Esophagus squamous epithelium (tissue), 5 donors: ENCODE measurements at regions not wholly inside any gene's neighbourhood (a gene's known extent, or its start where the extent isn't known, plus 50 kb on each side); places are given as distances from the start of the nearest gene placed in this dataset.

Experiments
- DNase-seq: peaks from one replicate; lab custom pipeline; 2025; lab: John Stamatoyannopoulos, UW
- H3K27ac ChIP-seq, 4 donors: fragments of 200-600 bp; sonication (generic); one replicate each; pipeline ENCODE4 v1.5.1; 2016 to 2019; ENCODE audit warnings: mild to moderate bottlenecking in 1 of 4
- H3K27me3 ChIP-seq, 4 donors: fragments of 200-600 bp; sonication (generic); 1 replicate in 3 of 4; 2 replicates in 1 of 4; pipeline versions ENCODE4 v1.5.1 to v1.6.0; 2017 to 2021; ENCODE audit warnings: antibody characterized with exemption in 1 of 4
- H3K36me3 ChIP-seq, 3 donors: fragments of 200-600 bp; sonication (generic); one replicate each; pipeline ENCODE4 v1.5.1; 2016 to 2019
- H3K4me1 ChIP-seq, 3 donors: fragments of 200-600 bp; sonication (generic); one replicate each; pipeline ENCODE4 v1.5.1; 2017 to 2019
- H3K4me3 ChIP-seq, 4 donors: fragments of 200-600 bp; sonication (generic); 1 replicate in 3 of 4; 2 replicates in 1 of 4; pipeline ENCODE4 v1.5.1; 2016 to 2019; ENCODE audit warnings: mild to moderate bottlenecking in 2 of 4, moderate library complexity in 1 of 4
- H3K9me3 ChIP-seq, 3 donors: fragments of 200-600 bp; sonication (generic); one replicate each; pipeline ENCODE4 v1.5.1; 2016 to 2019
- POLR2A ChIP-seq, 4 donors: fragments of 450-650 bp; IDR thresholded peaks; one replicate each; pipeline ENCODE4 v1.6.1; 2017; ENCODE audit warnings: antibody characterized with exemption in 4 of 4, mild to moderate bottlenecking in 4 of 4, moderate library complexity in 3 of 4
- WGBS, 2 donors: methylation state at CpG; one replicate each; pipeline ENCODE4 v1.1.5; 2018; 5-methylcytosine and 5-hydroxymethylcytosine counted together
- intact Hi-C: fragments of 100-400 bp; cut with DNase I; formaldehyde crosslinking; loops from one replicate; pipeline ENCODE4 v1.15.0; 2022
- TF ChIP-seq, protein P1 (sequence below), 6 experiments: fragments of 450-650 bp in 4 of 6; fragments of 200-600 bp in 2 of 6; sonication (generic) in 2 of 6; IDR thresholded peaks; one replicate each; pipeline ENCODE4 v1.5.1; 2016 to 2019; ENCODE audit warnings: antibody characterized with exemption in 6 of 6, mild to moderate bottlenecking in 4 of 6, moderate library complexity in 4 of 6
- donor health status: DM: yes; HTN: yes; CAD: no.

GRCh38 chr5:68428231-68428811 lies 212.8 kb downstream of the PIK3R1 start:
- H3K4me3 ChIP-seq = no peak overlapping the region
- H3K27me3 ChIP-seq = no peaks in the 10 kb centered on the region
- TF ChIP-seq, protein P1, sequence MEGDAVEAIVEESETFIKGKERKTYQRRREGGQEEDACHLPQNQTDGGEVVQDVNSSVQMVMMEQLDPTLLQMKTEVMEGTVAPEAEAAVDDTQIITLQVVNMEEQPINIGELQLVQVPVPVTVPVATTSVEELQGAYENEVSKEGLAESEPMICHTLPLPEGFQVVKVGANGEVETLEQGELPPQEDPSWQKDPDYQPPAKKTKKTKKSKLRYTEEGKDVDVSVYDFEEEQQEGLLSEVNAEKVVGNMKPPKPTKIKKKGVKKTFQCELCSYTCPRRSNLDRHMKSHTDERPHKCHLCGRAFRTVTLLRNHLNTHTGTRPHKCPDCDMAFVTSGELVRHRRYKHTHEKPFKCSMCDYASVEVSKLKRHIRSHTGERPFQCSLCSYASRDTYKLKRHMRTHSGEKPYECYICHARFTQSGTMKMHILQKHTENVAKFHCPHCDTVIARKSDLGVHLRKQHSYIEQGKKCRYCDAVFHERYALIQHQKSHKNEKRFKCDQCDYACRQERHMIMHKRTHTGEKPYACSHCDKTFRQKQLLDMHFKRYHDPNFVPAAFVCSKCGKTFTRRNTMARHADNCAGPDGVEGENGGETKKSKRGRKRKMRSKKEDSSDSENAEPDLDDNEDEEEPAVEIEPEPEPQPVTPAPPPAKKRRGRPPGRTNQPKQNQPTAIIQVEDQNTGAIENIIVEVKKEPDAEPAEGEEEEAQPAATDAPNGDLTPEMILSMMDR (IDR thresholded peaks at IDR 0.05) = no peak
- TF ChIP-seq POLR2A (IDR thresholded peaks at IDR 0.05) = no peak
- H3K9me3 ChIP-seq = no peaks in the 10 kb centered on the region
- DNase-seq = no peak
- no peak overlapping the region for H3K27ac ChIP-seq
- no peaks in the 10 kb centered on the region for H3K36me3 ChIP-seq
- WGBS, 2 donors = 56 to 66% methylated on average over 7 to 9 of the region's 9 CpGs
- intact Hi-C loops = no loop called here
- H3K4me1 ChIP-seq = peaks cover 5 to 38% (median 14%) of the 10 kb centered on the region in 3 donors

DNA sequence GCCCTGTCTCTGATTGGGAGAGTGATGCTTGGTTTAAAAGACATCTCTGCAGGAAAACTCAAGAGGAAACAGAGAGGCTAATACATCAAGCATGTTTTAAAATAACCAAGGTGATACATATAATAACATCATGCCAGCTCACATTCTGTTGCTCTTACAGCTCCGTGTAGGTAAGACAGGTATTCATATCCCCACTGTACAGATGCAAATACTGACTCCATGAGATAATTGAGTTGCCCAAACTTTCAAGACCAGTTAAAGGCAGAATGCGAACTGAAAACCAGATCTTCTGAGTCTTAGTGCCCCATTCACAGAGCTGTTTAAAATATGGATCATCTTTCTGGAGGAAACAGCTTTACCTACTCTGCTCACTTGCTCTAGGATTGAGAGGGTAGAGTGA lies 214.0 kb downstream of the PIK3R1 start:
- DNase-seq = no peak
- TF ChIP-seq, protein P1 (IDR thresholded peaks at IDR 0.05) = no peak
- TF ChIP-seq POLR2A (IDR thresholded peaks at IDR 0.05) = no peak
- 80 to 90% methylated on average over 2 of the region's 2 CpGs for WGBS, 2 donors
- no peaks in the 10 kb centered on the region for H3K27me3 ChIP-seq
- peaks cover 7 to 46% (median 18%) of the 10 kb centered on the region in 3 donors for H3K4me1 ChIP-seq
- no peak overlapping the region for H3K4me3 ChIP-seq
- intact Hi-C loops = no loop called here
- H3K9me3 ChIP-seq = no peaks in the 10 kb centered on the region
- no peaks in the 10 kb centered on the region for H3K36me3 ChIP-seq
- H3K27ac ChIP-seq = no peak overlapping the region

DNA sequence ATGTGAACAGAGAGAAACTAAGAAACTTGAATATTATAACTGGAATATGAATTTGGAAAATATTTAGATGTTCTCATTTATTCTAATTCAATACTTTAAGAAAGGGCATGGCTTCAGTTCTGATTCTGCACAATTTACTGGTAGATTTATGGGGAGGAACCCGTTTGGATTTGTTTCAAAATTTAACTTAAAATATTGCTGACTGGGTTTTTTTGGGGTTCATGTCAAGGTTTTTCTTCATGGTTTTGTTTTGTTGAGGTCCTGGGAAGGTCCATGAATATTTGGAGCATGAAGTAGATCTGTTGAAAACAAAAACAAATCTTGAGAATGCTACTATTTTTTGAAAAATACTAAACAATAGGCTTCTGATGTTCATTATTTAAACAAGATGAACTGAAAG lies 214.7 kb downstream of the PIK3R1 start:
- TF ChIP-seq, protein P1 (IDR thresholded peaks at IDR 0.05) = no peak
- no peak for TF ChIP-seq POLR2A (IDR thresholded peaks at IDR 0.05)
- Histone ChIP-seq H3K4me3 (no peak overlapping the region), H3K36me3 (no peaks in the 10 kb centered on the region), H3K9me3 (no peaks in the 10 kb centered on the region), H3K27ac (no peak overlapping the region), H3K27me3 (no peaks in the 10 kb centered on the region), H3K4me1 (peaks cover 5 to 46% (median 18%) of the 10 kb centered on the region in 3 donors)
- WGBS, 2 donors = 56 to 69% methylated on average over 1 of the region's 1 CpG
- intact Hi-C loops = no loop called here
- no peak for DNase-seq

GRCh38 chr5:68431186-68431585 lies 215.6 kb downstream of the PIK3R1 start:
- H3K27me3 ChIP-seq = no peaks in the 10 kb centered on the region
- H3K4me1 ChIP-seq = peaks cover 5 to 47% (median 14%) of the 10 kb centered on the region in 3 donors
- intact Hi-C loops = no loop called here
- H3K36me3 ChIP-seq = no peaks in the 10 kb centered on the region
- 93 to 100% methylated on average over 1 of the region's 1 CpG for WGBS, 2 donors
- H3K9me3 ChIP-seq = no peaks in the 10 kb centered on the region
- no peak overlapping the region for H3K4me3 ChIP-seq
- DNase-seq = no peak
- no peak for TF ChIP-seq POLR2A (IDR thresholded peaks at IDR 0.05)
- TF ChIP-seq, protein P1 (IDR thresholded peaks at IDR 0.05) = no peak
- H3K27ac ChIP-seq = no peak overlapping the region

DNA sequence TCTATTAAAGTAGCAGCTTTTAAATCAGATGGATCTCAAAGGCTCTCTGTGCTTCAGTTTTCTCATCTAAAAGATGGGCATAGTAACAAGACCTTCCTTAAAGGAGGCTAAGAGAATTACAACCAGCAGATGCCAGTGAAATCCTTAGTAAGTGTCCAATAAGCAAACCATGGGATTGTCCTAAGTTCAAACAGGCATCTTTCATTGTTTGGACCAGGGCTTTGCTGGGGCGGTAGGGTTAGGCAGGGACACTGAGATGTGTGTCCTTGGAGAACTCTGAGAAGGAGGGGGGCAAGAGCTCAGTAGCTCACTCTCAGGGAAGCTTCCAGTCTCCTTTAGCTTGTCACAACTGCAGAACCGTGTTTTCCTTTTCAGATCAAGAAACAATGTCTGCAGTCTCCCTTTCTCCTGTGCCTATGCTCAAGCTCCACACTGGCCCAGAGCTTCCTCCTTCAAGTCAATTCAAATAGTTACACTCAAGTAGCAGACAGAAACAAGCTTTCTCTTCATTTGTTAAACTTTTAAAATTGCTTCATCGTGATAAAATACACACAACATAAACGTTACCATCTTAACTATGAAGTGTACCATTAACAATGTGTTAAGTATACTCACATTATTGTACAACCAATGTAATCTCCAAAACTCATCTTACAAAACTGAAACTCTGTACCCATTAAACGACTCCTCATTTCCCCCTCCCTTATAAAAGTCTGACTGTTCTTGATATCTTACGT lies 216.2 kb downstream of the PIK3R1 start:
- 71 to 78% methylated on average over 6 of the region's 6 CpGs for WGBS, 2 donors
- Histone ChIP-seq H3K9me3 (no peaks in the 10 kb centered on the region), H3K27me3 (no peaks in the 10 kb centered on the region), H3K4me1 (peaks cover 5 to 47% (median 14%) of the 10 kb centered on the region in 3 donors), H3K27ac (no peak overlapping the region), H3K36me3 (no peaks in the 10 kb centered on the region), H3K4me3 (no peak overlapping the region)
- no peak for DNase-seq
- intact Hi-C loops = no loop called here
- TF ChIP-seq POLR2A (IDR thresholded peaks at IDR 0.05) = no peak
- TF ChIP-seq, protein P1 (IDR thresholded peaks at IDR 0.05) = no peak
